GM13977 (cell line): ENCODE measurements at regions not wholly inside any gene's neighbourhood (a gene's known extent, or its start where the extent isn't known, plus 50 kb on each side); places are given as distances from the start of the nearest gene placed in this dataset.
"Not testable (repeated sequence)": the region's sequence is repeated elsewhere in the genome, so short reads cannot be mapped to it uniquely, and the experiment has no call there.

ENCODE experiments used
- DNase-seq: peaks from one replicate; pipeline ENCODE4 v3.0.0; 2012; ENCODE audit warnings: low spot score
- CTCF ChIP-seq: IDR thresholded peaks from 2 replicates; pipeline ENCODE4 v1.5.1; 2012; ENCODE audit warnings: mild to moderate bottlenecking, control low read depth; ENCODE audit not compliant: insufficient read depth; ENCODE audit errors: extremely low read depth, missing control alignments
- in situ Hi-C: fragments of 300-500 bp; cut with MboI; formaldehyde crosslinking; loops from one replicate; pipeline ENCODE4 v1.12.0; 2022; ENCODE audit warnings: low sequenced_read_pairs, low pct_unique_long_range_greater_than_20kb, mixed read lengths, inconsistent platforms; ENCODE audit not compliant: unreplicated experiment

GRCh38 chr3:87120881-87121280 lies 106.2 kb upstream of the CHMP2B start:
- TF ChIP-seq CTCF, result no peak
- in situ Hi-C loops, result no loop called here
- no peak for DNase-seq

- DNase-seq, result no peak
- no peak for TF ChIP-seq CTCF
- in situ Hi-C loops, result no loop called here
Measured at GRCh38 chr3:87120236-87120635, 106.9 kb upstream of the CHMP2B start.

- in situ Hi-C loops, result no loop called here
- no peak for DNase-seq
Measured at GRCh38 chr3:87109465-87109864, 117.6 kb upstream of the CHMP2B start.

GRCh38 chr3:87101861-87102625 lies 111.1 kb upstream of the VGLL3 start:
- no peak for TF ChIP-seq CTCF
- in situ Hi-C loops, result no loop called here
- DNase-seq, result no peak

More at GRCh38 chr3:87109465-87109864, 117.6 kb upstream of the CHMP2B start:
- TF ChIP-seq CTCF, result no peak

- DNase-seq, in situ Hi-C loops: not testable (repeated sequence)
Measured at GRCh38 chr3:87097733-87098132, 106.8 kb upstream of the VGLL3 start.

GRCh38 chr3:87090631-87091030 lies 99.7 kb upstream of the VGLL3 start:
- no peak for TF ChIP-seq CTCF
- in situ Hi-C loops, result no loop called here
- no peak for DNase-seq

GRCh38 chr3:87088993-87089841 lies 98.3 kb upstream of the VGLL3 start:
- peak; percentile 17 for DNase-seq

More at GRCh38 chr3:87088993-87089841, 98.3 kb upstream of the VGLL3 start:
- TF ChIP-seq CTCF, result no peak
- in situ Hi-C loops, result no loop called here
